ENCODE measurements at regions not wholly inside any gene's neighbourhood (a gene's known extent, or its start where the extent isn't known, plus 50 kb on each side); places are given as distances from the start of the nearest gene placed in this dataset.

DNA sequence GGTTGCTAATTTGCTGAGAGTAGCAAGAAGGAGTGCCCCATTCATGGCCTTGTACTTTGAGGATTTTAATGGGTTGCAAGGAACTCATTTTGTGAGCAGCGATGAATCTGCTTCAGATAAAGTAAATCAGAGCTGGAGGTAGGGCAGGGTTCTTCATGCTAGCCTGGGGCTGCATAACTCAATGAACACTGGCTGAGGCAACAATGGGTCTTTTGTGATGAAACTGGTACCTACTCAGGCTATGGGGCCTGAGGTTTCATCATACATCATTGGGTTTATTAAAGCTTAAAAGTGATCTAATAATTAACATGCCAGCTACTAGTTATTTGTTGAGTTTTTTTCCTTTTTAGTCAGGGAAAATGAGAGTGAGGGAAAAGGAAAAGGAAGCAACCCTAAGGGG is 106.9 kb downstream of the FAM50B start:
- TF ChIP-seq POLR2AphosphoS5 (IDR thresholded peaks at IDR 0.05; ENCODE audit: borderline replicate concordance, low read depth, low read length) (no peak), EZH2 (IDR thresholded peaks at IDR 0.05) (no peak), FOXP2 (optimal IDR thresholded peaks at IDR 0.05; ENCODE audit: control extremely low read depth, extremely low read length, insufficient read depth) (no peak)

All from SK-N-MC (cell line).